Panc1 (cell line): ENCODE measurements at regions not wholly inside any gene's neighbourhood (a gene's known extent, or its start where the extent isn't known, plus 50 kb on each side); places are given as distances from the start of the nearest gene placed in this dataset.

Experiments used
- ATAC-seq: fragments of 200-7000 bp; cut with Tn5 transposase; 2 replicates; pipeline ENCODE4 v1.9.1; 2020; ENCODE audit warnings: mild to moderate bottlenecking, moderate library complexity
- BruUV-seq: library from RNA; stranded (reverse); fragments of 400-500 nt; replicated peaks from 2 replicates; lab custom pipeline; 2021; lab: Mats Ljungman, UMichigan
- CTCF ChIA-PET: fragments of 300-600 bp; sonication (Branson Sonifier 250); formaldehyde crosslinking; loops from one replicate; lab custom pipeline; 2022; ENCODE audit warnings: antibody characterized with exemption; lab: Charles Lee
- POLR2A ChIA-PET: fragments of 300-600 bp; sonication (Branson Sonifier 250); formaldehyde crosslinking; loops from one replicate; lab custom pipeline; 2022; ENCODE audit warnings: antibody characterized with exemption; lab: Charles Lee
- DNase-seq: peaks from one replicate; pipeline ENCODE4 v3.0.0-alpha.2; 2010; ENCODE audit warnings: low read depth, low spot score
- H3K27ac ChIP-seq: 2 replicates; pipeline ENCODE4 v1.5.1; 2011; ENCODE audit warnings: mild to moderate bottlenecking, low read length, inconsistent platforms
- H3K27me3 ChIP-seq: fragments of 200-500 bp; sonication (Bioruptor generic); 2 replicates; pipeline ENCODE4 v1.6.0; 2014; ENCODE audit warnings: low read length, inconsistent platforms; ENCODE audit not compliant: control insufficient read depth, insufficient read depth
- H3K36me3 ChIP-seq: fragments of 200-500 bp; sonication (Bioruptor generic); 2 replicates; pipeline ENCODE4 v1.5.1; 2014; ENCODE audit warnings: inconsistent platforms, mild to moderate bottlenecking, low read length, moderate library complexity; ENCODE audit not compliant: control insufficient read depth, insufficient read depth
- H3K4me1 ChIP-seq: 2 replicates; pipeline ENCODE4 v1.5.1; 2011; ENCODE audit warnings: inconsistent platforms, mild to moderate bottlenecking, low read length, moderate library complexity; ENCODE audit not compliant: control insufficient read depth, insufficient read depth
- H3K4me3 ChIP-seq, 2 experiments: 2 replicates each; pipeline ENCODE4 v1.5.1; 2011 to 2012; ENCODE audit warnings: low read depth in 2 of 2, low read length in 2 of 2, mild to moderate bottlenecking in 2 of 2, inconsistent platforms in 1 of 2, moderate library complexity in 1 of 2
- H3K9me3 ChIP-seq: fragments of 200-500 bp; sonication (Bioruptor generic); 2 replicates; pipeline ENCODE4 v1.5.1; 2014; ENCODE audit warnings: low read depth, mild to moderate bottlenecking, inconsistent platforms, low read length, moderate library complexity; ENCODE audit not compliant: control insufficient read depth, insufficient read depth
- POLR2AphosphoS5 ChIP-seq: IDR thresholded peaks from 2 replicates; pipeline ENCODE4 v1.6.1; 2012; ENCODE audit warnings: mild to moderate bottlenecking, low read depth, low read length, moderate library complexity
- in situ Hi-C: cut with HindIII; loops from 2 replicates; pipeline ENCODE4 v1.10.0; 2016; ENCODE audit warnings: low sequenced_read_pairs, low pct_unique_long_range_greater_than_20kb
- intact Hi-C: fragments of 100-400 bp; cut with micrococcal nuclease; formaldehyde crosslinking; loops from one replicate; pipeline ENCODE4 v1.10.0; 2022; ENCODE audit not compliant: unreplicated experiment
- TF ChIP-seq, protein P1 (sequence below), 2 experiments: IDR thresholded peaks; 2 replicates each; pipeline ENCODE4 v1.6.1; 2011 to 2012; ENCODE audit warnings: low read depth in 2 of 2, control low read depth in 1 of 2, low read length in 1 of 2, mild to moderate bottlenecking in 1 of 2, moderate library complexity in 1 of 2; ENCODE audit not compliant: insufficient read depth in 1 of 2

DNA sequence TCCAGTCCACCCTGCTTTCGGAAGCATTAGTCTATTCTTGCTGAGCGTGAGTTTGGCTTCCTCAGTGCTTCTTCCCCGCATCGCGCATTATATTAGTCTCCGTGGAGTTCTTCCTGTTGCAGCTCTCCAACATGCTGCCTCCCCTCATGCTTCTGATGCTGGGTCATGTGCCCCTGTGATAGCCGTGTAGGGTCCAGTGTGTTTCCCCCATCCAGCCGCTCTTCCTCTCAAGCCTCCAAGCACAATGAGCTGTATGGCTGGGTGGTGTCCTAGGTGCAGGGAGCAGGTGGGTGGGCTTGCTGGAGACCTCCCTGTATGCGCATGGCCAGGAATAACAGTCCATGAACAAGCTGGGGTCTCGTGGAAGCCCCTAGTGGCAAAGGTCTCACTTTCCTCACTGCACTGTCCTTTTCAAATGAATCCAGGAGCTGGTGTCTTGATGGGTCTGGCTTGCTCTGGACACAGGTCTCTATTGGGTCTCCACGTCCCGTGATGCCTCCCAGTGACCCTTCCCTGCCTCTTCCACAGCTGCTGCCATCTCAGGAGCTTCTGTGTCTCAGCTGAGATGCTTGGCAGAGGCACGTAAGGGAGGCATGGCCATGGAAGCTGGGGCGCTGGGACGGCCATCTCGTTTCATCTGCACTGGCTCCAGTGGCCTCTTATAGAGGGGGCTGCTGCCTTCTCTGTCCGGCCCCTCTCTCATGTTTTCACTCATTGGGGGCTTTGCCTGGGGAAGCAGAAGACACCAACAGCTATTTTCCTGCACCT lies 54.8 kb upstream of the HDAC4 start:
- in situ Hi-C loops (no loop called here), intact Hi-C loops (no loop called here)
- DNase-seq (no peak), ATAC-seq (no peak)
- Histone ChIP-seq H3K27ac (no peak overlapping the region), H3K4me1 (no peaks in the 10 kb centered on the region), H3K27me3 (peaks cover 5% of the 10 kb centered on the region; the same call in 1 of the 2 replicates), H3K4me3 (no peak overlapping the region), H3K9me3 (peaks cover 13% of the 10 kb centered on the region), H3K36me3 (no peaks in the 10 kb centered on the region)
- TF ChIP-seq, protein P1, sequence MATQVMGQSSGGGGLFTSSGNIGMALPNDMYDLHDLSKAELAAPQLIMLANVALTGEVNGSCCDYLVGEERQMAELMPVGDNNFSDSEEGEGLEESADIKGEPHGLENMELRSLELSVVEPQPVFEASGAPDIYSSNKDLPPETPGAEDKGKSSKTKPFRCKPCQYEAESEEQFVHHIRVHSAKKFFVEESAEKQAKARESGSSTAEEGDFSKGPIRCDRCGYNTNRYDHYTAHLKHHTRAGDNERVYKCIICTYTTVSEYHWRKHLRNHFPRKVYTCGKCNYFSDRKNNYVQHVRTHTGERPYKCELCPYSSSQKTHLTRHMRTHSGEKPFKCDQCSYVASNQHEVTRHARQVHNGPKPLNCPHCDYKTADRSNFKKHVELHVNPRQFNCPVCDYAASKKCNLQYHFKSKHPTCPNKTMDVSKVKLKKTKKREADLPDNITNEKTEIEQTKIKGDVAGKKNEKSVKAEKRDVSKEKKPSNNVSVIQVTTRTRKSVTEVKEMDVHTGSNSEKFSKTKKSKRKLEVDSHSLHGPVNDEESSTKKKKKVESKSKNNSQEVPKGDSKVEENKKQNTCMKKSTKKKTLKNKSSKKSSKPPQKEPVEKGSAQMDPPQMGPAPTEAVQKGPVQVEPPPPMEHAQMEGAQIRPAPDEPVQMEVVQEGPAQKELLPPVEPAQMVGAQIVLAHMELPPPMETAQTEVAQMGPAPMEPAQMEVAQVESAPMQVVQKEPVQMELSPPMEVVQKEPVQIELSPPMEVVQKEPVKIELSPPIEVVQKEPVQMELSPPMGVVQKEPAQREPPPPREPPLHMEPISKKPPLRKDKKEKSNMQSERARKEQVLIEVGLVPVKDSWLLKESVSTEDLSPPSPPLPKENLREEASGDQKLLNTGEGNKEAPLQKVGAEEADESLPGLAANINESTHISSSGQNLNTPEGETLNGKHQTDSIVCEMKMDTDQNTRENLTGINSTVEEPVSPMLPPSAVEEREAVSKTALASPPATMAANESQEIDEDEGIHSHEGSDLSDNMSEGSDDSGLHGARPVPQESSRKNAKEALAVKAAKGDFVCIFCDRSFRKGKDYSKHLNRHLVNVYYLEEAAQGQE (IDR thresholded peaks at IDR 0.05; ENCODE audit: insufficient read depth in 1 of 2, low read depth in 2 of 2, low read length in 1 of 2): no peak
- no peak for TF ChIP-seq POLR2AphosphoS5
- CTCF ChIA-PET: interaction anchor here (0.5 kb wide), 1 partner anchor 740 kb away, joined by 4 read pairs; no protein-coding TSS in a partner anchor
- BruUV-seq: no TSS peak
- POLR2A ChIA-PET: no interaction called here

DNA sequence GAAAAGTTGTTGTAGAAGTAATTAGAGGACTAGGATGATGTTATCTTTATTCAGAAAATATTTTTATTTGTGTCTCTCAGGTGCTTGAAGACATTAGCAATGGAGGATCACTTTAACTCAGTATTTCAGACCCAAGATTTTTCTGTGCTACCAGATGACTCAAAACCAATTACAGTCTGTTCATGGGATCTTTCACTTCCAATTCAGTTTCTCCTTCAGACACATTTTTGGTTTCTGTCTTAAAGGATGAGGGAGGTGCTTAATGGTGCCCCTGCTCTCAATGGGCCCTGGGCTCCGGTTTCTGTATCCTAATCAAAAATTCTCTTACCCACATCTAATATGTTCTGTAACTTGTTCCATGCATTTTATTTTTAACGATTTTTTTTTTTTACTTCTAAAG lies 53.7 kb upstream of the HDAC4 start:
- ATAC-seq (no peak), DNase-seq (no peak)
- CTCF ChIA-PET: no interaction called here
- H3K9me3 ChIP-seq: peaks cover 13% of the 10 kb centered on the region
- H3K36me3 ChIP-seq: no peaks in the 10 kb centered on the region
- BruUV-seq: no TSS peak
- H3K27ac ChIP-seq: no peak overlapping the region
- H3K4me1 ChIP-seq: no peaks in the 10 kb centered on the region
- H3K4me3 ChIP-seq: no peak overlapping the region
- in situ Hi-C loops (no loop called here), intact Hi-C loops (no loop called here)
- H3K27me3 ChIP-seq: peaks cover 5% of the 10 kb centered on the region; the same call in 1 of the 2 replicates
- POLR2A ChIA-PET: no interaction called here
- no peak for TF ChIP-seq POLR2AphosphoS5
